Cardiac muscle cell (in vitro differentiated cells and primary cell): ENCODE measurements at regions not wholly inside any gene's neighbourhood (a gene's known extent, or its start where the extent isn't known, plus 50 kb on each side); places are given as distances from the start of the nearest gene placed in this dataset.

Experiments
- DNase-seq, 2 donors: peaks; one replicate each; pipeline versions ENCODE4 v3.0.0 to v3.0.0-alpha.2; 2010 to 2017; ENCODE audit warnings: low read depth in 1 of 2, low spot score in 1 of 2
- H3K27ac ChIP-seq: fragments of 200-600 bp; sonication (generic); 2 replicates; pipeline ENCODE4 v1.5.1; 2016
- H3K27me3 ChIP-seq: fragments of 200-600 bp; sonication (generic); 2 replicates; pipeline ENCODE4 v1.6.0; 2016; ENCODE audit warnings: control low read depth
- H3K36me3 ChIP-seq: fragments of 200-600 bp; sonication (generic); 2 replicates; pipeline ENCODE4 v1.5.1; 2016; ENCODE audit warnings: control low read depth
- H3K4me1 ChIP-seq: fragments of 200-600 bp; sonication (generic); 2 replicates; pipeline ENCODE4 v1.8.1; 2017; ENCODE audit warnings: low read depth, mild to moderate bottlenecking, mixed run types
- H3K4me3 ChIP-seq: fragments of 200-600 bp; sonication (generic); 2 replicates; pipeline ENCODE4 v1.5.1; 2016; ENCODE audit warnings: mild to moderate bottlenecking
- H3K9me3 ChIP-seq: fragments of 200-600 bp; sonication (generic); 2 replicates; pipeline ENCODE4 v1.5.1; 2017; ENCODE audit warnings: low read depth, mild to moderate bottlenecking, control low read depth
- TF ChIP-seq, protein P1 (sequence below): IDR thresholded peaks from 2 replicates; pipeline ENCODE4 v1.5.1; 2012; ENCODE audit warnings: low read depth, mild to moderate bottlenecking, low read length

DNA sequence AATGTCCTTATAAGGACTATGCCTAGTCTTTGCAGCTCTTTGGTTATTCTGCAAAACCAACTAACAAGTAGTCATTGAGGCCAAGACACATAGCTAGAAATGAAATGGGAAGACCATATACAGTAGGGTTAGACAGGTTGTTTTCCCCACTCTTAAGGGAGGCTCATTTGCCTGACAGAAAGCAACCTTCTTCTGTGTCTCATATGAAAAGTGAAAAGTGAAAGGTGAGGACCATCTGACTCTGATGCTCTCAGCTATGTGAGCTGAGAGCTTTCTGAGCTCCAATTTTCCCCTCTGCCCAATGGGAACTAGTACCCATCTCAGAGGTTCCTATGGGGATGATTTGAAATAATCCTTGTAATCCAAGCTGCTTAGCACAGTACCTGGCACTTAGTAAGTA lies 142.0 kb upstream of the BDNF start:
- Histone ChIP-seq H3K4me3 (no peak overlapping the region), H3K27ac (no peak overlapping the region), H3K27me3 (no peaks in the 10 kb centered on the region), H3K36me3 (no peaks in the 10 kb centered on the region), H3K4me1 (no peaks in the 10 kb centered on the region), H3K9me3 (no peaks in the 10 kb centered on the region)
- DNase-seq = no peak
- TF ChIP-seq, protein P1, sequence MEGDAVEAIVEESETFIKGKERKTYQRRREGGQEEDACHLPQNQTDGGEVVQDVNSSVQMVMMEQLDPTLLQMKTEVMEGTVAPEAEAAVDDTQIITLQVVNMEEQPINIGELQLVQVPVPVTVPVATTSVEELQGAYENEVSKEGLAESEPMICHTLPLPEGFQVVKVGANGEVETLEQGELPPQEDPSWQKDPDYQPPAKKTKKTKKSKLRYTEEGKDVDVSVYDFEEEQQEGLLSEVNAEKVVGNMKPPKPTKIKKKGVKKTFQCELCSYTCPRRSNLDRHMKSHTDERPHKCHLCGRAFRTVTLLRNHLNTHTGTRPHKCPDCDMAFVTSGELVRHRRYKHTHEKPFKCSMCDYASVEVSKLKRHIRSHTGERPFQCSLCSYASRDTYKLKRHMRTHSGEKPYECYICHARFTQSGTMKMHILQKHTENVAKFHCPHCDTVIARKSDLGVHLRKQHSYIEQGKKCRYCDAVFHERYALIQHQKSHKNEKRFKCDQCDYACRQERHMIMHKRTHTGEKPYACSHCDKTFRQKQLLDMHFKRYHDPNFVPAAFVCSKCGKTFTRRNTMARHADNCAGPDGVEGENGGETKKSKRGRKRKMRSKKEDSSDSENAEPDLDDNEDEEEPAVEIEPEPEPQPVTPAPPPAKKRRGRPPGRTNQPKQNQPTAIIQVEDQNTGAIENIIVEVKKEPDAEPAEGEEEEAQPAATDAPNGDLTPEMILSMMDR = no peak

- Histone ChIP-seq H3K27me3 (no peaks in the 10 kb centered on the region), H3K4me3 (no peak overlapping the region), H3K4me1 (no peaks in the 10 kb centered on the region), H3K27ac (no peak overlapping the region), H3K9me3 (no peaks in the 10 kb centered on the region), H3K36me3 (no peaks in the 10 kb centered on the region)
- DNase-seq = no peak
- TF ChIP-seq, protein P1 = no peak
Observed at GRCh38 chr11:27841023-27841422, 140.8 kb upstream of the BDNF start.

GRCh38 chr11:27839226-27839913 lies 139.1 kb upstream of the BDNF start:
- H3K27ac ChIP-seq = no peak overlapping the region
- no peak overlapping the region for H3K4me3 ChIP-seq
- no peaks in the 10 kb centered on the region for H3K9me3 ChIP-seq
- no peaks in the 10 kb centered on the region for H3K4me1 ChIP-seq
- TF ChIP-seq, protein P1 = peak; percentile 44
- H3K27me3 ChIP-seq = no peaks in the 10 kb centered on the region
- peak in 1 of 2 donors; percentile 56 for DNase-seq
- no peaks in the 10 kb centered on the region for H3K36me3 ChIP-seq

DNA sequence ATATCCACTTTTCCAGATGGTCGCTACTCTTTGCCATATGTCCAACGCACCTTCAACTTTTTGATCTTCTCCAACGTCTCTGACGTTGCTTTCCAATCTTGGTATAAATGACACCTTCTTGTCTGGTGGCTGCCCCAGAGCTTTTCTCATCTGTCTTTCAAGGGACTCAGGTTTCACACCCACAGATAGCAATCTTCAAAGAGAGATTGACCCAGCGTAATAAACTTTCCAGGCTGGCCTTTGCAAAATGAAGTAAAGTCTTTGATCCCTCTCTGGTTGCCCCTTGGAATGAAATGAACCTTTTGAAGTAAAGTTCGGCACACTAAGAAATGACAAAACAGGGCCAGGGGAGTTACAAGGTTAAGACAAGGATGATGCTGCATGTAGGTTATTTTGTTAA lies 138.4 kb upstream of the BDNF start:
- Histone ChIP-seq H3K9me3 (no peaks in the 10 kb centered on the region), H3K4me3 (no peak overlapping the region), H3K4me1 (no peaks in the 10 kb centered on the region), H3K27me3 (no peaks in the 10 kb centered on the region), H3K36me3 (no peaks in the 10 kb centered on the region), H3K27ac (no peak overlapping the region)
- DNase-seq = no peak
- TF ChIP-seq, protein P1 = no peak

GRCh38 chr11:27837895-27838563 lies 137.8 kb upstream of the BDNF start:
- TF ChIP-seq, protein P1 = no peak
- H3K27me3 ChIP-seq = no peaks in the 10 kb centered on the region
- H3K4me1 ChIP-seq = no peaks in the 10 kb centered on the region
- no peak overlapping the region for H3K4me3 ChIP-seq
- H3K36me3 ChIP-seq = no peaks in the 10 kb centered on the region
- no peak overlapping the region for H3K27ac ChIP-seq
- no peaks in the 10 kb centered on the region for H3K9me3 ChIP-seq
- no peak for DNase-seq
